ENCODE measurements at regions not wholly inside any gene's neighbourhood (a gene's known extent, or its start where the extent isn't known, plus 50 kb on each side); places are given as distances from the start of the nearest gene placed in this dataset.

DNA sequence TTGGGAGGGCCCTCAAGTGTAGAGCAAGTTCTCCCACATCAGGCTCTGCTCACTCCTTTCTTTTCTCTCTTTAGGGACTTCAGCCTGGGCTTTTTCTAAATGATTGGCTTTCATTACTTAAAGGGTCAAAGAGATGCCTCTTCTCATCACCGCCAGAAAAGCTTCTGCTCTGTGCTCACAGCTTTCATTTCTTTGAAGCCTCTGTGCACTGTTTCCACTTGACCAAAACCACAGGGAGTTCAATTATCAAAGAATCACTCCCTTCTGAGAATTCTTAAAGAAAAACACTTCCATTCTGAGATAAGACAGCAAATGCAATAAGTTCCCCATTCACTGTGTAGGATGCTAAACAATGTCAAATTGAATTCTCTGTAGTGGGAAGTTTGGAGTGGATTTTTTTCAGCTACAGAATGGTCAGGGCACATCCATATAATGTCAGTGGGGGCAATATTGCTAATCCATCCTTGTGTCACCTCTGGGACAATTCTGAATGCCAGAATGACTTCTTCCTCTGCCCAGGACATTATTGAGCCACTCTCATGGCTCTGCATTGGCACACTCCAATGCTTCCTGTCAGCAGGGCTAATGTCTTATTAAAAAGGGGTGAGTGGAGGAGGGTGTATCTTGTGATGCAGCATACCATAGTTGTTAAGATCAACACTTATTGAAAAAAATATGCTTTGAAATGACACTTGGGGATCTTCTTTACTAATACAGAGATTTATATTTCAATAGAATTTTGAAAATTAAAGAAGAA is 217.6 kb downstream of the SNCA start:
- TF ChIP-seq, protein P1, sequence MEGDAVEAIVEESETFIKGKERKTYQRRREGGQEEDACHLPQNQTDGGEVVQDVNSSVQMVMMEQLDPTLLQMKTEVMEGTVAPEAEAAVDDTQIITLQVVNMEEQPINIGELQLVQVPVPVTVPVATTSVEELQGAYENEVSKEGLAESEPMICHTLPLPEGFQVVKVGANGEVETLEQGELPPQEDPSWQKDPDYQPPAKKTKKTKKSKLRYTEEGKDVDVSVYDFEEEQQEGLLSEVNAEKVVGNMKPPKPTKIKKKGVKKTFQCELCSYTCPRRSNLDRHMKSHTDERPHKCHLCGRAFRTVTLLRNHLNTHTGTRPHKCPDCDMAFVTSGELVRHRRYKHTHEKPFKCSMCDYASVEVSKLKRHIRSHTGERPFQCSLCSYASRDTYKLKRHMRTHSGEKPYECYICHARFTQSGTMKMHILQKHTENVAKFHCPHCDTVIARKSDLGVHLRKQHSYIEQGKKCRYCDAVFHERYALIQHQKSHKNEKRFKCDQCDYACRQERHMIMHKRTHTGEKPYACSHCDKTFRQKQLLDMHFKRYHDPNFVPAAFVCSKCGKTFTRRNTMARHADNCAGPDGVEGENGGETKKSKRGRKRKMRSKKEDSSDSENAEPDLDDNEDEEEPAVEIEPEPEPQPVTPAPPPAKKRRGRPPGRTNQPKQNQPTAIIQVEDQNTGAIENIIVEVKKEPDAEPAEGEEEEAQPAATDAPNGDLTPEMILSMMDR (IDR thresholded peaks at IDR 0.05; ENCODE audit: unreplicated experiment) = no peak
- intact Hi-C loops (cut with micrococcal nuclease) = no loop called here
- H3K4me3 Mint-ChIP-seq (ENCODE audit: unreplicated experiment) = no peak overlapping the region
- BruUV-seq (replicated peaks) = no TSS peak
- H3K27me3 Mint-ChIP-seq (ENCODE audit: insufficient read depth, unreplicated experiment) = no peaks in the 10 kb centered on the region
- H3K9me3 Mint-ChIP-seq (ENCODE audit: unreplicated experiment) = no peaks in the 10 kb centered on the region
- no peak for DNase-seq (ENCODE audit: unreplicated experiment)
- ChIA-PET POLR2A (no interaction called here), CTCF (interaction anchor here (0.6 kb wide), 1 partner anchor 727 kb away, joined by 3 read pairs; no protein-coding TSS in a partner anchor)
- H3K27ac Mint-ChIP-seq (ENCODE audit: low read depth, unreplicated experiment) = no peak overlapping the region
- H3K4me1 Mint-ChIP-seq (ENCODE audit: insufficient read depth, unreplicated experiment) = no peaks in the 10 kb centered on the region
- H3K36me3 Mint-ChIP-seq (ENCODE audit: insufficient read depth, unreplicated experiment) = no peaks in the 10 kb centered on the region

DNA sequence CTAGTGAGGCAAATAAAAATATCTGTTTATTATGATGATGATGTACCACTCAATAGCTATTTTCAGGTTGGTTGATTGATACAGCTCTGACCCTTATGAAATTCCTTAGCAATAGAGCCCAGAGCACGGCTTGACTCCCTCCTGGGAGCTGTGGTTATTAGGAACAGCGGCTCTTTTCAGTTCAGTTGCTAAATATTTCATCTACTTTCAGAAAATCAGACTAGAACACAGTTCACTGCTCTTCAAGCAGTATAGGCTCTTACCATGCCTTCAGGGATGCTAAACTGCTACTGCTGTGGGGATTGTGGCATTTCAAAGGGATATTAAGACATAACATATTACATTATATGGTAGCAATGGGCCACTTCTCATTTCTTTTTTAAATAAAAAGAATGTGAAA is 218.8 kb downstream of the SNCA start:
- TF ChIP-seq, protein P1 (IDR thresholded peaks at IDR 0.05; ENCODE audit: unreplicated experiment) = no peak
- no peaks in the 10 kb centered on the region for H3K4me1 Mint-ChIP-seq (ENCODE audit: insufficient read depth, unreplicated experiment)
- ChIA-PET POLR2A (no interaction called here), CTCF (interaction anchor here (0.7 to 1.0 kb wide), 3 partner anchors 29 to 59 kb away, joined by 3 to 4 read pairs (median 3); no protein-coding TSS in a partner anchor)
- intact Hi-C loops (cut with micrococcal nuclease) = no loop called here
- no peak overlapping the region for H3K27ac Mint-ChIP-seq (ENCODE audit: low read depth, unreplicated experiment)
- no peaks in the 10 kb centered on the region for H3K36me3 Mint-ChIP-seq (ENCODE audit: insufficient read depth, unreplicated experiment)
- peaks cover 3% of the 10 kb centered on the region for H3K9me3 Mint-ChIP-seq (ENCODE audit: unreplicated experiment)
- no peaks in the 10 kb centered on the region for H3K27me3 Mint-ChIP-seq (ENCODE audit: insufficient read depth, unreplicated experiment)
- BruUV-seq (replicated peaks) = no TSS peak
- DNase-seq (ENCODE audit: unreplicated experiment) = no peak
- no peak overlapping the region for H3K4me3 Mint-ChIP-seq (ENCODE audit: unreplicated experiment)

DNA sequence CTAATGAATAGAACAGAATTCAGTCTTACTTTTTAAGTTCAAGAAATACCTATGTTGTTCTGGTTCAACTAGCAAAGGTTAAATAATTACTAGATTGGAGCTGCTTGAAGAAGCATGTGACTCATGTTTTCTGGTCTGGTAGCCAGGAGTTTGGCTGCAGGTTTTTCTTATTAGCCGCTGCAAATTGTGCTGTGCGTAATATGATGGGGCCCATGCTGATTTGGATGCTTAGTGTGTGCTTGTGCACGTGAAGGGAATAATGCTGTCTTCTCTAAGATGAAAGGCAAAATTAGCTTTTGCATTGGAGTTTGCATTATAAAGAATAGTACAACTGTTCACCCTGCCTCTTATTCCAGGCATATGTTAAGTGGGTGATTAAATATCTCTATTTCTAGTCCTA is 219.6 kb downstream of the SNCA start:
- no peaks in the 10 kb centered on the region for H3K36me3 Mint-ChIP-seq (ENCODE audit: insufficient read depth, unreplicated experiment)
- H3K9me3 Mint-ChIP-seq (ENCODE audit: unreplicated experiment) = peaks cover 11% of the 10 kb centered on the region
- POLR2A ChIA-PET = no interaction called here
- no peak for DNase-seq (ENCODE audit: unreplicated experiment)
- H3K27ac Mint-ChIP-seq (ENCODE audit: low read depth, unreplicated experiment) = no peak overlapping the region
- TF ChIP-seq, protein P1 (IDR thresholded peaks at IDR 0.05; ENCODE audit: unreplicated experiment) = no peak
- CTCF ChIA-PET = interaction anchor here (0.6 to 1.0 kb wide), 5 partner anchors 16 to 252 kb away, joined by 3 to 4 read pairs (median 3); no protein-coding TSS in a partner anchor
- no peaks in the 10 kb centered on the region for H3K4me1 Mint-ChIP-seq (ENCODE audit: insufficient read depth, unreplicated experiment)
- H3K27me3 Mint-ChIP-seq (ENCODE audit: insufficient read depth, unreplicated experiment) = no peaks in the 10 kb centered on the region
- no TSS peak for BruUV-seq (replicated peaks)
- intact Hi-C loops (cut with micrococcal nuclease) = no loop called here
- H3K4me3 Mint-ChIP-seq (ENCODE audit: unreplicated experiment) = no peak overlapping the region

DNA sequence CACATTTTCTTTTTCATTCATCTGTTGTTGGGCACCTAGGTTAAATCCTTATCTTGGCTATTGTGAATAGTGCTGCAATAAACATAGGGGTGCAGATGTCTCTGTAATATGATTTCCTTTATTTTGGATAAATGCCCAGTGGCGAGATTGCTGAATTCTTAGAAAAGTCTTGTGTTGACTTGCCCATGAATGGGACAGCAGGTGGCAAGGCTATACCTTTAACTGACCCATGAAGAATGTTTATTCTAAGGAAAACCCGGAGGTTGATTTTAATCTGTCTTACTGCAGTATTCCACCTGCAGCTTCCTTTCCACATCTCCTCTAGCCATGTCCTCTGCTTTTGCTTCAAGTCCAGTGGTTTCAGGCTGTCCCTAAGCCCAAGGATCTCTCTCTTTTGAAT is 220.6 kb downstream of the SNCA start:
- no peaks in the 10 kb centered on the region for H3K4me1 Mint-ChIP-seq (ENCODE audit: insufficient read depth, unreplicated experiment)
- peaks cover 12% of the 10 kb centered on the region for H3K9me3 Mint-ChIP-seq (ENCODE audit: unreplicated experiment)
- TF ChIP-seq, protein P1 (IDR thresholded peaks at IDR 0.05; ENCODE audit: unreplicated experiment) = no peak
- ChIA-PET CTCF (interaction anchor here (0.6 to 1.0 kb wide), 2 partner anchors 15 to 64 kb away, joined by 3 to 4 read pairs; no protein-coding TSS in a partner anchor), POLR2A (interaction anchor here (0.6 to 0.7 kb wide), 2 partner anchors 10 to 41 kb away, joined by 3 read pairs; no protein-coding TSS in a partner anchor)
- H3K4me3 Mint-ChIP-seq (ENCODE audit: unreplicated experiment) = no peak overlapping the region
- H3K27ac Mint-ChIP-seq (ENCODE audit: low read depth, unreplicated experiment) = no peak overlapping the region
- intact Hi-C loops (cut with micrococcal nuclease) = no loop called here
- H3K27me3 Mint-ChIP-seq (ENCODE audit: insufficient read depth, unreplicated experiment) = no peaks in the 10 kb centered on the region
- DNase-seq (ENCODE audit: unreplicated experiment) = peak; percentile 36
- no TSS peak for BruUV-seq (replicated peaks)
- no peaks in the 10 kb centered on the region for H3K36me3 Mint-ChIP-seq (ENCODE audit: insufficient read depth, unreplicated experiment)

Data from MCF 10A (cell line).